Peyer's patch (tissue), 4 donors: ENCODE measurements at regions not wholly inside any gene's neighbourhood (a gene's known extent, or its start where the extent isn't known, plus 50 kb on each side); places are given as distances from the start of the nearest gene placed in this dataset.
"Not testable (repeated sequence)": the region's sequence is repeated elsewhere in the genome, so short reads cannot be mapped to it uniquely, and the experiment has no call there.

Experiments
- DNase-seq, 3 donors: peaks; one replicate each; pipeline ENCODE4 v3.0.0-alpha.2; 2017 to 2019
- H3K27ac ChIP-seq, 4 donors: fragments of 200-600 bp; sonication (generic); one replicate each; pipeline ENCODE4 v1.5.1; 2016 to 2019
- H3K27me3 ChIP-seq, 2 donors: fragments of 200-600 bp; sonication (generic); one replicate each; pipeline ENCODE4 v1.5.1; 2019
- H3K36me3 ChIP-seq, 3 donors: fragments of 200-600 bp; sonication (generic); one replicate each; pipeline ENCODE4 v1.5.1; 2016 to 2019
- H3K4me1 ChIP-seq, 4 donors: fragments of 200-600 bp; sonication (generic); one replicate each; pipeline ENCODE4 v1.5.1; 2016 to 2019
- H3K4me3 ChIP-seq, 4 donors: fragments of 200-600 bp; sonication (generic); 1 replicate in 3 of 4; 2 replicates in 1 of 4; pipeline ENCODE4 v1.5.1; 2016 to 2019; ENCODE audit warnings: mild to moderate bottlenecking in 1 of 4
- H3K9me3 ChIP-seq, 4 donors: fragments of 200-600 bp; sonication (generic); one replicate each; pipeline ENCODE4 v1.5.1; 2016 to 2019; ENCODE audit warnings: mild to moderate bottlenecking in 1 of 4
- POLR2A ChIP-seq, 2 donors: fragments of 450-650 bp; IDR thresholded peaks; one replicate each; pipeline ENCODE4 v1.5.1; 2017; ENCODE audit warnings: antibody characterized with exemption in 2 of 2, mild to moderate bottlenecking in 2 of 2, moderate library complexity in 2 of 2
- TF ChIP-seq, protein P1 (sequence below), 6 experiments: fragments of 450-650 bp in 4 of 6; fragments of 200-600 bp in 2 of 6; sonication (generic) in 1 of 6; IDR thresholded peaks; one replicate each; pipeline ENCODE4 v1.5.1; 2017 to 2019; ENCODE audit warnings: antibody characterized with exemption in 6 of 6, mild to moderate bottlenecking in 3 of 6, moderate library complexity in 1 of 6

DNA sequence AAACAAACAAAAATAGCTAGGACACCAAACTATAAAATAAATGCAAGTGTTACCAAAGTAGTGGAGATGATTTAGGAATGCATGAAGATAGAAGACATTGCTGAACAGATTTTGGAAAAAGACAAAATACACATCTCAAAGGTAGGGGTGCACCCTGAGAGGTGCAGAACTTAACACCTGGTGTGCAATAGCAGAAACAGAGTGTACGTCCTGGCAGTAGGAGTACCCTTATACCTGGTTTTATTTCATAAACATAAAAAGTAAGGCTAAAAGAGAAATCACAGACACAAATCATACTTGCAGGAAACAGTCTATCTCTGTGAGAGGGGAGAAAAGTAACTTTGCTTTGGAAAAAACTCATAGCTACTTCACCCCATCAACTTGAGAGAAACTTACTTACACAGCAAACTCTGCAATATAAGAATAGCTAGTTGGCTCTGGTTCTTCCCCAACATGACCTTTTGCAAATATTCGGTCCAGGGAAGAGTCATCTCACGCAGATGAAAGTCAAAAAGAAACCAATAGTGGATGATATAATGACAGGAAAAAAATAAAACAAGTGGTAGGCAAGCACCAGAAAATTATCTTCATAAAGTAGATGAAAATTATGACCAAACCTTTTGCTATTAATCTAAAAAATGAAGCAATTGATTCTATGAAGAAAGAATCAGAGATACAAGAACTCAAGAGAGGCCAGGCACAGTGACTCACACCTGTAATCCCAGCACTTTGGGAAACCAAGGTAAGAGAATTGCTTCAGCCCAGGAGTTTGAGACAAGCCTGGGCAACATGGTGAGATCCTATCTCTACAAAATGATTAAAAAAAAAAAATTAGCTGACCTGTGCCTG, 108.9 kb upstream of the BNIP2 start:
- H3K4me3 ChIP-seq: no peak overlapping the region
- no peak for DNase-seq
- H3K4me1 ChIP-seq: no peaks in the 10 kb centered on the region
- H3K9me3 ChIP-seq: no peaks in the 10 kb centered on the region
- no peaks in the 10 kb centered on the region for H3K27me3 ChIP-seq
- no peak overlapping the region for H3K27ac ChIP-seq
- no peak for TF ChIP-seq POLR2A (IDR thresholded peaks at IDR 0.05)
- TF ChIP-seq, protein P1, sequence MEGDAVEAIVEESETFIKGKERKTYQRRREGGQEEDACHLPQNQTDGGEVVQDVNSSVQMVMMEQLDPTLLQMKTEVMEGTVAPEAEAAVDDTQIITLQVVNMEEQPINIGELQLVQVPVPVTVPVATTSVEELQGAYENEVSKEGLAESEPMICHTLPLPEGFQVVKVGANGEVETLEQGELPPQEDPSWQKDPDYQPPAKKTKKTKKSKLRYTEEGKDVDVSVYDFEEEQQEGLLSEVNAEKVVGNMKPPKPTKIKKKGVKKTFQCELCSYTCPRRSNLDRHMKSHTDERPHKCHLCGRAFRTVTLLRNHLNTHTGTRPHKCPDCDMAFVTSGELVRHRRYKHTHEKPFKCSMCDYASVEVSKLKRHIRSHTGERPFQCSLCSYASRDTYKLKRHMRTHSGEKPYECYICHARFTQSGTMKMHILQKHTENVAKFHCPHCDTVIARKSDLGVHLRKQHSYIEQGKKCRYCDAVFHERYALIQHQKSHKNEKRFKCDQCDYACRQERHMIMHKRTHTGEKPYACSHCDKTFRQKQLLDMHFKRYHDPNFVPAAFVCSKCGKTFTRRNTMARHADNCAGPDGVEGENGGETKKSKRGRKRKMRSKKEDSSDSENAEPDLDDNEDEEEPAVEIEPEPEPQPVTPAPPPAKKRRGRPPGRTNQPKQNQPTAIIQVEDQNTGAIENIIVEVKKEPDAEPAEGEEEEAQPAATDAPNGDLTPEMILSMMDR (IDR thresholded peaks at IDR 0.05): no peak
- H3K36me3 ChIP-seq: no peaks in the 10 kb centered on the region

DNA sequence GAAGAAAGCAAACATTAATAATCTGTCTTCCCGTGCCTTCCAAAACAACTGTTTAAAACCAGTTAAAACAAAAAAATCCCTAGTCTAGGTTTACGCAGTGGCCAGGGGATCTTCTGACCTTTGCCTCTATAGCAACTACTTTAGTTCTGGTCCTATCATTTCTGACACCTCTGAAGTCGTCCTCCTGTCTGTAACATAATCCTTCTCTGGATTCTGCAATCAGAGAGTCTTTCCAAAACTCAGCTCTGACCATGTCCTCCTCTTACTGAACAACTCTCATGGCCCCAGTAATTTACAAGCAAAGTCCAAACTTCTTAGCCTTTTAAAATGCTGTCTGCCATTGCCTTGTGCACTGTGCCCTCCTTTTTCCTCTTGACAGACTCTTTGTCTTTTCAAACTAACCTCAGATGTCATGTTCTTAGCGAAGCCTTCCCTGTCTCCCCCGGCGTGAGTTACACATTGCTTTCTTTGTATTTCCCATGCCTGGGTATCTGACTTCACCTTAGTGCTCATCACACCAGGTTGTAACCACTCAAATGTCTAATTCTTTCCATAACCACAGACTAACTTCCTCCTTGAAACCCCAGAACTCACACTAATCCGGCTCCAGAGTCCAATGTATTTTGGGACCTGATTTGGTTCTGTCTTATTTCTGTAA, 105.2 kb upstream of the BNIP2 start:
- no peaks in the 10 kb centered on the region for H3K4me1 ChIP-seq
- DNase-seq: no peak
- H3K27ac ChIP-seq: no peak overlapping the region
- no peak overlapping the region for H3K4me3 ChIP-seq
- TF ChIP-seq, protein P1 (IDR thresholded peaks at IDR 0.05): no peak
- no peak for TF ChIP-seq POLR2A (IDR thresholded peaks at IDR 0.05)
- no peaks in the 10 kb centered on the region for H3K36me3 ChIP-seq
- H3K27me3 ChIP-seq: no peaks in the 10 kb centered on the region
- H3K9me3 ChIP-seq: no peaks in the 10 kb centered on the region

DNA sequence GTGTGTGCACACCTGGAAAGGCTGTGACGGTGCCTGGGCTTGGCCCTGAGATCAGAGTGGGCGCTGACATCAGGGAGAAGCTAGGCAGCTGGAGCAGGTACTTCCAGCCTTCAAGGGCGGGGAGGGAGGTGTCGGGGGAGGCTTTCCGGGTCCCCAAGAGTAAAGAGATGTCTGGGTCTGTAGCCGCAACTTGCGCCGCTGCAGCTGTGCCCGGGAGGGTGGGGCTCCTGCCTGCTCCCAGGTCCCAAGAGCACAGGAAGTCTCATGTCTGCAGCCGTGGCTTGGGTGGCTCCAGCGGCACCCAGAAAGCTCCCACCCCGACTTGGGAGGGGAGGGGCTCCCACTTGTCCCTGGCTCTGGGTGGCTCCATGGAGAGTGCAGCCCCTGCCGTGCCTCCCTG, 103.2 kb upstream of the BNIP2 start:
- Histone ChIP-seq H3K4me3 (no peak overlapping the region), H3K9me3 (no peaks in the 10 kb centered on the region), H3K27me3 (no peaks in the 10 kb centered on the region), H3K27ac (no peak overlapping the region), H3K36me3 (no peaks in the 10 kb centered on the region), H3K4me1 (no peaks in the 10 kb centered on the region)
- TF ChIP-seq POLR2A (IDR thresholded peaks at IDR 0.05): no peak
- TF ChIP-seq, protein P1 (IDR thresholded peaks at IDR 0.05): no peak
- peak in 1 of 3 donors; percentile 45 for DNase-seq

DNA sequence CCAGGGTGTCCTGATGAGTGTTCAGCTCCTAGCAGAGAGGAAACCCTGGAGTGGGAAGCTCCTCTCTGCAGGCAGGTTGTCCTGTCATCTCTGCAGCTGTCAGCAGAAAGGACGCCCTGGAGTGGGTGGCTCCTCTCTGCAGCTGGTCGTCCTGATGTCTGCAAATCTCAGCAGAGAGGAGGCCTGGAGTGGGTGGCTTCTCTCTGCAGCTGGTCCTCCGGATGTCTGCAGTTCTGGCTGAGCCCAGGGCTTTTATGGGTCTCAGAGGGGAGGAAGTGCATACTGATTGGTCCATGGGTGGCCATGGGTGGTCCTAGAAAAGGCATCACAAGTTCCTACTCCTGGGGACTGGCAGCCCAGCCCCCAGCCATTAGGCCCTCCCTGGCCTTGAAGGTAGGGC, 102.6 kb upstream of the BNIP2 start:
- Histone ChIP-seq H3K4me3 (no peak overlapping the region), H3K27me3 (no peaks in the 10 kb centered on the region), H3K27ac (no peak overlapping the region), H3K4me1 (no peaks in the 10 kb centered on the region), H3K9me3 (no peaks in the 10 kb centered on the region), H3K36me3 (no peaks in the 10 kb centered on the region)
- no peak for DNase-seq
- TF ChIP-seq POLR2A (IDR thresholded peaks at IDR 0.05): no peak
- TF ChIP-seq, protein P1 (IDR thresholded peaks at IDR 0.05): no peak

DNA sequence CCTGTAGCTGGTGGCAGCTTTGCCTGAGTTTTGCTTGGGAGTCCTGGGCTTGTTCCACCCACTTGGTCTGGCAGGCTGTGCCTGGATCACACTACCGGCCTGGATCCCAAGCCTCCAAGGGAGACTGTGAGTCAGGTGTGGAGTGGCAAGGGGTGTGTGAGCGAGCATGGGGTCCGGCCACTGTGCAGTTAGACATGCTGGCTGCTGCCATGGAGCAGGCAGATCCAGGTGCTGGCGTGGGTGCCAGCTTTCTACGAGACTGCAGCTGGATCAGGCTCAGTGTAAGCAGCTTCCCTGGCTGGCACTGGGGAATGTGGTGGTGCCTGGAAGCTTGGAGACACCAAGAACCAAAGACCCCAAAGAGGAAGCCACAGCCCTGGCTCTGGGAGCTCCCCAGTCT, 102.0 kb upstream of the BNIP2 start:
- H3K27ac ChIP-seq: no peak overlapping the region
- TF ChIP-seq POLR2A (IDR thresholded peaks at IDR 0.05): no peak
- TF ChIP-seq, protein P1 (IDR thresholded peaks at IDR 0.05): no peak
- no peaks in the 10 kb centered on the region for H3K4me1 ChIP-seq
- no peaks in the 10 kb centered on the region for H3K36me3 ChIP-seq
- no peak overlapping the region for H3K4me3 ChIP-seq
- no peak for DNase-seq
- H3K27me3 ChIP-seq: no peaks in the 10 kb centered on the region
- no peaks in the 10 kb centered on the region for H3K9me3 ChIP-seq

DNA sequence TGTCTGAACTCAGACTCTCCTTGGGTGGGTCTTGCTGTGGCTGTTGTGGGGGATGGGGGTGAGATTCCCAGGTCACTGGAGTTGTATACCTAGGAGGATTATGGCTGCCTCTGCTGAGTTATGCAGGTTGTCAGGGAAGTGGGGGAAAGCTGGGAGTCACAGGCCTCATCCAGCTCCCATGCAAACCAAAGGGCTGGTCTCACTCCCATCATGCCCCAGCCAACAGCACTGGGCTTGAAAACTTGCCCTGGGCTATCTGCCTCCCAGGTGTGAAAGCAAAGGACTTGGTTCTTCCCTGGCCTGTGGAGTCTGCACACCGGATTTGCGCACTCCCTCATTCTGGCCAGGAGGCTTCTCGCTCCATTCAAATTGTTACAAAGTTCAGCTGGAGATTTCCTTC, 97.3 kb upstream of the BNIP2 start:
- DNase-seq, H3K4me1 ChIP-seq, H3K27me3 ChIP-seq, H3K27ac ChIP-seq, H3K4me3 ChIP-seq, H3K36me3 ChIP-seq, H3K9me3 ChIP-seq: not testable (repeated sequence)

DNA sequence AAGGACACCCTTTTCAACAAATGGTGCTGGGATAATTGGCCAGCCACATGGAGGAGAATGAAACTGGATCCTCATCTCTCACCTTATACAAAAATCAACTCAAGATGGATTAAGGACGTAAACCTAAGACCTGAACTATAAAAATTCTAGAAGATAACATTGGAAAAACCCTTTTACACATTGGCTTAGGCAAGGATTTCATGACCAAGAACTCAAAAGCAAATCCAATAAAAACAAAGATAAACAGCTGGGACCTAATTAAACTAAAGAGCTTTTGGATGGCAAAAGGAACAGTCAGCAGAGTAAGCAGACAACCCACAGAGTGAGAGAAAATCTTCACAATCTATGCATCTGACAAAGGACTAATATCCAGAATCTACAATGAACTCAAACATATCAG, 96.9 kb upstream of the BNIP2 start:
- H3K27ac ChIP-seq, H3K4me1 ChIP-seq, H3K9me3 ChIP-seq, H3K27me3 ChIP-seq, DNase-seq, H3K4me3 ChIP-seq, H3K36me3 ChIP-seq: not testable (repeated sequence)

DNA sequence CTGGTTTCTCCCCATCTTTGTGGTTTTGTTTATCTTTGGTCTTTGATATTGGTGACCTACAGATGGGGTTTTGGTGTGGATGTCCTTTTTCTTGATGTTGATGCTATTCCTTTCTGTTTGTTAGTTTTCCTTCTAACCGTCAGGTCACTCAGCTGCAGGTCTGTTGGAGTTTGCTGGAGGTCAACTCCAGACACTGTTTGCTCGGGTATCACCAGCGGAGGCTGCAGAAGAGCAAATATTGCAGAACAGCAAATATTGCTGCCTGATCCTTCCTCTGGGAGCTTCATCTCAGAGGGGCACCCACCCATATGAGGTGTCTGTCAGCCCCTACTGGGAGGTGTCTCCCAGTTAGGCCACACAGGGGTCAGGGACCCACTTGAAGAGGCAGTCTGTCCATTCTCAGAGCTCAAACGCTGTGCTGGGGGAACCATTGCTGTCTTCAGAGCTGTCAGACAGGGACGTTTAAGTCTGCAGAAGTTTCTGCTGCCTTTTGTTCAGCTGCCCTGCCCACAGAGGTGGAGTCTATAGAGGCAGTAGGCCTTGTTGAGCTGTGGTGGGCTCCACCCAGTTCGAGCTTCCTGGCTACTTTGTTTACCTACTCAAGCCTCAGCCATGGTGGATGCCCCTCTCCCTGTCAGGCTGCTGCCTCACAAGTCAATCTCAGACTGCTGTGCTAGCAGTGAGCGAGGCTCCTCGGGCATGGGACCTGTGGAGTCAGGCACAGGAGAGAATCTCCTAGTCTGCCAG, 94.8 kb upstream of the BNIP2 start:
- not testable (repeated sequence) for H3K27ac ChIP-seq, H3K9me3 ChIP-seq, H3K27me3 ChIP-seq, DNase-seq, H3K4me3 ChIP-seq, H3K36me3 ChIP-seq, H3K4me1 ChIP-seq
